ENCODE measurements at regions not wholly inside any gene's neighbourhood (a gene's known extent, or its start where the extent isn't known, plus 50 kb on each side); places are given as distances from the start of the nearest gene placed in this dataset.

- Mint-ChIP-seq H3K27ac (ENCODE audit: unreplicated experiment) (no peak overlapping the region), H3K4me1 (ENCODE audit: low read depth) (peaks cover 10% of the 10 kb centered on the region), H3K36me3 (ENCODE audit: low read depth) (no peaks in the 10 kb centered on the region), H3K4me3 (ENCODE audit: unreplicated experiment) (no peak overlapping the region), H3K27me3 (ENCODE audit: low read depth) (no peaks in the 10 kb centered on the region), H3K9me3 (ENCODE audit: low read depth) (peaks cover 4% of the 10 kb centered on the region)
- TF ChIP-seq CTCF (IDR thresholded peaks at IDR 0.05), result no peak
- no peak for DNase-seq (ENCODE audit: low spot score)
These were observed 70.2 kb downstream of the CLDN1 start for GRCh38 chr3:190252080-190252479.

- H3K36me3 Mint-ChIP-seq (ENCODE audit: low read depth), result peaks cover 3% of the 10 kb centered on the region
- H3K27ac Mint-ChIP-seq (ENCODE audit: unreplicated experiment), result no peak overlapping the region
- no peak overlapping the region for H3K4me3 Mint-ChIP-seq (ENCODE audit: unreplicated experiment)
- H3K4me1 Mint-ChIP-seq (ENCODE audit: low read depth), result peaks cover 5% of the 10 kb centered on the region
- no peaks in the 10 kb centered on the region for H3K27me3 Mint-ChIP-seq (ENCODE audit: low read depth)
- no peak for DNase-seq (ENCODE audit: low spot score)
- peaks cover 22% of the 10 kb centered on the region for H3K9me3 Mint-ChIP-seq (ENCODE audit: low read depth)
- TF ChIP-seq CTCF (IDR thresholded peaks at IDR 0.05), result no peak
These were observed 72.8 kb downstream of the CLDN1 start for GRCh38 chr3:190249414-190249813.

GRCh38 chr3:190242147-190242546 is 80.1 kb downstream of the CLDN1 start:
- Mint-ChIP-seq H3K4me1 (ENCODE audit: low read depth) (peaks cover 7% of the 10 kb centered on the region), H3K9me3 (ENCODE audit: low read depth) (peaks cover 50% of the 10 kb centered on the region), H3K4me3 (ENCODE audit: unreplicated experiment) (no peak overlapping the region), H3K27ac (ENCODE audit: unreplicated experiment) (no peak overlapping the region), H3K36me3 (ENCODE audit: low read depth) (peaks cover 11% of the 10 kb centered on the region), H3K27me3 (ENCODE audit: low read depth) (no peaks in the 10 kb centered on the region)
- DNase-seq (ENCODE audit: low spot score), result no peak
- no peak for TF ChIP-seq CTCF (IDR thresholded peaks at IDR 0.05)

- no peak for TF ChIP-seq CTCF (IDR thresholded peaks at IDR 0.05)
- H3K9me3 Mint-ChIP-seq (ENCODE audit: low read depth), result peaks cover 33% of the 10 kb centered on the region
- no peaks in the 10 kb centered on the region for H3K27me3 Mint-ChIP-seq (ENCODE audit: low read depth)
- peaks cover 13% of the 10 kb centered on the region for H3K4me1 Mint-ChIP-seq (ENCODE audit: low read depth)
- no peak overlapping the region for H3K27ac Mint-ChIP-seq (ENCODE audit: unreplicated experiment)
- DNase-seq (ENCODE audit: low spot score), result no peak
- H3K4me3 Mint-ChIP-seq (ENCODE audit: unreplicated experiment), result no peak overlapping the region
- peaks cover 8% of the 10 kb centered on the region for H3K36me3 Mint-ChIP-seq (ENCODE audit: low read depth)
These were observed 82.9 kb downstream of the CLDN1 start for GRCh38 chr3:190239325-190239724.

- Mint-ChIP-seq H3K4me1 (ENCODE audit: low read depth) (peaks cover 13% of the 10 kb centered on the region), H3K36me3 (ENCODE audit: low read depth) (peaks cover 8% of the 10 kb centered on the region), H3K9me3 (ENCODE audit: low read depth) (peaks cover 33% of the 10 kb centered on the region), H3K27me3 (ENCODE audit: low read depth) (no peaks in the 10 kb centered on the region), H3K27ac (ENCODE audit: unreplicated experiment) (no peak overlapping the region), H3K4me3 (ENCODE audit: unreplicated experiment) (no peak overlapping the region)
- no peak for DNase-seq (ENCODE audit: low spot score)
- no peak for TF ChIP-seq CTCF (IDR thresholded peaks at IDR 0.05)
These were observed 83.4 kb downstream of the CLDN1 start for GRCh38 chr3:190238871-190239270.

Data from chondrocyte (in vitro differentiated cells).